ENCODE measurements at regions not wholly inside any gene's neighbourhood (a gene's known extent, or its start where the extent isn't known, plus 50 kb on each side); places are given as distances from the start of the nearest gene placed in this dataset.

DNA sequence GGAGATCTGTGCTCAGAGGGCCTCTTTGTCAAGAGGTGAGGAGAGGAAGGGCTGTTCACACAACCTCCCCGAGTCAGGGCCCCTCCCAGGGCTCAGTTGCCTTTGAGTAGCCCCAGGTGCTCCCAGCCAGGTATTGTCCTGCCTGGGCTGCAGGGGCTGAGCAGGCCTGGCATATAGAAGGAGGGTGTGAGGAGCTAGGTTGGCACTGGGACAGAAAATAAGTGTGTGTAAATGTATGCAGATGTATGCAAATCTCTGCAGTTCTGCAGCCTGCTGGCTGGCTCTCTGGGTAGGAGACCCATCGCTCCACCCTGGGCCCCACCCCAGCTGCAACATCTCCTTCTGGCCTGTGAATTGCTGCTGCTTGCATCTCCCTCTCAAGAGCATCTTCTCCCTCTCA is 52.4 kb downstream of the NAV1 start:
- H3K4me2 ChIP-seq (ENCODE audit: low read length): no peak overlapping the region

DNA sequence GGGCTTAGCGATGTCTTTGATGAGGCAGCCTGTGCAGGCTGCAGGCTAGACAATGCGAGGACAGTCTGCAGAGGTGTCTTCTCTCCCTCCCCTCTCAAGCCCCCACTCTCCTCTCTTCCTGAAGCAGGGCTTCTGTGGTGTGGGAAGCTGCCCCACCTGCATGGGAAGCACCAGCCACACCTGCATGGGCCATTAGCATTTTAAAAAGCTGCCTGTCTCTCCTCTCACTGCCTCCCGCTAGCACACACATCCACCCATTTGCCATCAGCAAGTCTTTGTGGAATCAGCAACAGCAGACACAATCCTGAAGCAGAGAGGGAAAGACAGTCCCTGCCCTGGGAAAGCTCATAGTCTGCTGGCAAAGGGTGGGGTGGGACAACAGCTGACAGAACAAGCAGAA is 53.1 kb downstream of the NAV1 start:
- Histone ChIP-seq H3K4me2 (ENCODE audit: low read length) (no peak overlapping the region), H2AFZ (ENCODE audit: low read depth, low read length, poor library complexity, severe bottlenecking) (no peak overlapping the region), H3K9me2 (ENCODE audit: insufficient read depth) (no peaks in the 10 kb centered on the region), H4K20me1 (ENCODE audit: insufficient read depth) (no peaks in the 10 kb centered on the region), H3K27ac (ENCODE audit: low read depth, low read length) (no peak overlapping the region), H3K9ac (ENCODE audit: low read length) (no peak overlapping the region), H3K4me3 (replicated peaks in 1 of 2; ENCODE audit: low read depth in 1 of 2, low read length in 2 of 2) (no peak overlapping the region), H3K36me3 (ENCODE audit: control insufficient read depth in 1 of 2, insufficient read depth in 2 of 2, low read length in 2 of 2) (no peaks in the 10 kb centered on the region), H3K79me2 (ENCODE audit: insufficient read depth, low read length) (no peaks in the 10 kb centered on the region), H3K4me1 (ENCODE audit: control insufficient read depth in 1 of 2, insufficient read depth in 2 of 2, low read length in 2 of 2) (peaks cover 0 to 6% of the 10 kb centered on the region in 2 experiments; a peak in 1 of 4 replicates), H3K9me3 (ENCODE audit: control insufficient read depth in 1 of 2, insufficient read depth in 1 of 2, low read depth in 1 of 2, low read length in 2 of 2) (no peaks in the 10 kb centered on the region), H3K27me3 (ENCODE audit: insufficient read depth, low read length) (peaks cover 40% of the 10 kb centered on the region; the same call in 1 of the 2 replicates)
- POLR2A ChIA-PET: no interaction called here
- intact Hi-C loops (cut with micrococcal nuclease): no loop called here
- DNase-seq (ENCODE audit: low read depth, low spot score): no peak
- no peak for ATAC-seq
- BruUV-seq (replicated peaks): no TSS peak
- RAD21 ChIA-PET (ENCODE audit: low non-redundant PET in 1 of 2, low total read pairs in 2 of 2, uncharacterized antibody in 2 of 2, unreplicated experiment in 2 of 2): no interaction called here
- CTCF ChIA-PET: no interaction called here
- TF ChIP-seq, protein P1, sequence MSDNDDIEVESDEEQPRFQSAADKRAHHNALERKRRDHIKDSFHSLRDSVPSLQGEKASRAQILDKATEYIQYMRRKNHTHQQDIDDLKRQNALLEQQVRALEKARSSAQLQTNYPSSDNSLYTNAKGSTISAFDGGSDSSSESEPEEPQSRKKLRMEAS (IDR thresholded peaks at IDR 0.05): no peak
- no peak for TF ChIP-seq FOSL1 (IDR thresholded peaks at IDR 0.05; ENCODE audit: low read depth)
- TF ChIP-seq RAD21 (IDR thresholded peaks at IDR 0.05; ENCODE audit: low read depth): no peak
- TF ChIP-seq JUND (IDR thresholded peaks at IDR 0.05): no peak
- TF ChIP-seq CBX3 (IDR thresholded peaks at IDR 0.05; ENCODE audit: low read depth): no peak
- no peak for TF ChIP-seq SRF (IDR thresholded peaks at IDR 0.05; ENCODE audit: low read depth)
- no peak for TF ChIP-seq ELF1 (IDR thresholded peaks at IDR 0.05; ENCODE audit: borderline replicate concordance, low read depth)
- no peak for TF ChIP-seq EGR1 (IDR thresholded peaks at IDR 0.05; ENCODE audit: low read depth)
- TF ChIP-seq, protein P2, sequence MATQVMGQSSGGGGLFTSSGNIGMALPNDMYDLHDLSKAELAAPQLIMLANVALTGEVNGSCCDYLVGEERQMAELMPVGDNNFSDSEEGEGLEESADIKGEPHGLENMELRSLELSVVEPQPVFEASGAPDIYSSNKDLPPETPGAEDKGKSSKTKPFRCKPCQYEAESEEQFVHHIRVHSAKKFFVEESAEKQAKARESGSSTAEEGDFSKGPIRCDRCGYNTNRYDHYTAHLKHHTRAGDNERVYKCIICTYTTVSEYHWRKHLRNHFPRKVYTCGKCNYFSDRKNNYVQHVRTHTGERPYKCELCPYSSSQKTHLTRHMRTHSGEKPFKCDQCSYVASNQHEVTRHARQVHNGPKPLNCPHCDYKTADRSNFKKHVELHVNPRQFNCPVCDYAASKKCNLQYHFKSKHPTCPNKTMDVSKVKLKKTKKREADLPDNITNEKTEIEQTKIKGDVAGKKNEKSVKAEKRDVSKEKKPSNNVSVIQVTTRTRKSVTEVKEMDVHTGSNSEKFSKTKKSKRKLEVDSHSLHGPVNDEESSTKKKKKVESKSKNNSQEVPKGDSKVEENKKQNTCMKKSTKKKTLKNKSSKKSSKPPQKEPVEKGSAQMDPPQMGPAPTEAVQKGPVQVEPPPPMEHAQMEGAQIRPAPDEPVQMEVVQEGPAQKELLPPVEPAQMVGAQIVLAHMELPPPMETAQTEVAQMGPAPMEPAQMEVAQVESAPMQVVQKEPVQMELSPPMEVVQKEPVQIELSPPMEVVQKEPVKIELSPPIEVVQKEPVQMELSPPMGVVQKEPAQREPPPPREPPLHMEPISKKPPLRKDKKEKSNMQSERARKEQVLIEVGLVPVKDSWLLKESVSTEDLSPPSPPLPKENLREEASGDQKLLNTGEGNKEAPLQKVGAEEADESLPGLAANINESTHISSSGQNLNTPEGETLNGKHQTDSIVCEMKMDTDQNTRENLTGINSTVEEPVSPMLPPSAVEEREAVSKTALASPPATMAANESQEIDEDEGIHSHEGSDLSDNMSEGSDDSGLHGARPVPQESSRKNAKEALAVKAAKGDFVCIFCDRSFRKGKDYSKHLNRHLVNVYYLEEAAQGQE (IDR thresholded peaks at IDR 0.05; ENCODE audit: low read depth): no peak

More for the DNA sequence above, 52.4 kb downstream of the NAV1 start:
- intact Hi-C loops (cut with micrococcal nuclease): no loop called here
- H3K9me3 ChIP-seq (ENCODE audit: control insufficient read depth in 1 of 2, insufficient read depth in 1 of 2, low read depth in 1 of 2, low read length in 2 of 2): no peaks in the 10 kb centered on the region
- ChIA-PET CTCF (no interaction called here), POLR2A (no interaction called here), RAD21 (ENCODE audit: low non-redundant PET in 1 of 2, low total read pairs in 2 of 2, uncharacterized antibody in 2 of 2, unreplicated experiment in 2 of 2) (no interaction called here)
- no peak overlapping the region for H2AFZ ChIP-seq (ENCODE audit: low read depth, low read length, poor library complexity, severe bottlenecking)
- no peak for ATAC-seq
- peaks cover 0 to 6% of the 10 kb centered on the region in 2 experiments; a peak in 1 of 4 replicates for H3K4me1 ChIP-seq (ENCODE audit: control insufficient read depth in 1 of 2, insufficient read depth in 2 of 2, low read length in 2 of 2)
- H4K20me1 ChIP-seq (ENCODE audit: insufficient read depth): no peaks in the 10 kb centered on the region
- DNase-seq (ENCODE audit: low read depth, low spot score): no peak
- H3K27ac ChIP-seq (ENCODE audit: low read depth, low read length): no peak overlapping the region
- H3K79me2 ChIP-seq (ENCODE audit: insufficient read depth, low read length): no peaks in the 10 kb centered on the region
- no peak overlapping the region for H3K9ac ChIP-seq (ENCODE audit: low read length)
- H3K36me3 ChIP-seq (ENCODE audit: control insufficient read depth in 1 of 2, insufficient read depth in 2 of 2, low read length in 2 of 2): no peaks in the 10 kb centered on the region
- peaks cover 39% of the 10 kb centered on the region; the same call in 1 of the 2 replicates for H3K27me3 ChIP-seq (ENCODE audit: insufficient read depth, low read length)
- no peaks in the 10 kb centered on the region for H3K9me2 ChIP-seq (ENCODE audit: insufficient read depth)
- no TSS peak for BruUV-seq (replicated peaks)
- TF ChIP-seq EGR1 (IDR thresholded peaks at IDR 0.05; ENCODE audit: low read depth) (no peak), ZFX (IDR thresholded peaks at IDR 0.05) (no peak), EZH2phosphoT487 (IDR thresholded peaks at IDR 0.05; ENCODE audit: borderline replicate concordance) (no peak), CBX3 (IDR thresholded peaks at IDR 0.05; ENCODE audit: low read depth) (no peak), CEBPB (IDR thresholded peaks at IDR 0.05; ENCODE audit: low read depth) (no peak), SP1 (IDR thresholded peaks at IDR 0.05; ENCODE audit: low read depth) (no peak), EZH2 (IDR thresholded peaks at IDR 0.05) (no peak)
- TF ChIP-seq, protein P3, sequence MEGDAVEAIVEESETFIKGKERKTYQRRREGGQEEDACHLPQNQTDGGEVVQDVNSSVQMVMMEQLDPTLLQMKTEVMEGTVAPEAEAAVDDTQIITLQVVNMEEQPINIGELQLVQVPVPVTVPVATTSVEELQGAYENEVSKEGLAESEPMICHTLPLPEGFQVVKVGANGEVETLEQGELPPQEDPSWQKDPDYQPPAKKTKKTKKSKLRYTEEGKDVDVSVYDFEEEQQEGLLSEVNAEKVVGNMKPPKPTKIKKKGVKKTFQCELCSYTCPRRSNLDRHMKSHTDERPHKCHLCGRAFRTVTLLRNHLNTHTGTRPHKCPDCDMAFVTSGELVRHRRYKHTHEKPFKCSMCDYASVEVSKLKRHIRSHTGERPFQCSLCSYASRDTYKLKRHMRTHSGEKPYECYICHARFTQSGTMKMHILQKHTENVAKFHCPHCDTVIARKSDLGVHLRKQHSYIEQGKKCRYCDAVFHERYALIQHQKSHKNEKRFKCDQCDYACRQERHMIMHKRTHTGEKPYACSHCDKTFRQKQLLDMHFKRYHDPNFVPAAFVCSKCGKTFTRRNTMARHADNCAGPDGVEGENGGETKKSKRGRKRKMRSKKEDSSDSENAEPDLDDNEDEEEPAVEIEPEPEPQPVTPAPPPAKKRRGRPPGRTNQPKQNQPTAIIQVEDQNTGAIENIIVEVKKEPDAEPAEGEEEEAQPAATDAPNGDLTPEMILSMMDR (IDR thresholded peaks at IDR 0.05 in 2 of 3, conservative IDR thresholded peaks at IDR 0.05 in 1 of 3; ENCODE audit: borderline replicate concordance in 1 of 3, insufficient read depth in 1 of 3, low read depth in 2 of 3, low read length in 2 of 3): no peak
- no peak overlapping the region for H3K4me3 ChIP-seq (replicated peaks in 1 of 2; ENCODE audit: low read depth in 1 of 2, low read length in 2 of 2)
